Mucosa of rectum (tissue), 2 donors: ENCODE measurements at regions not wholly inside any gene's neighbourhood (a gene's known extent, or its start where the extent isn't known, plus 50 kb on each side); places are given as distances from the start of the nearest gene placed in this dataset.

Experiments
- H3K27ac ChIP-seq, 2 donors: one replicate each; pipeline ENCODE4 v1.7.0; 2013; ENCODE audit warnings: inconsistent platforms in 2 of 2, low read depth in 2 of 2, low read length in 2 of 2
- H3K27me3 ChIP-seq, 2 donors: one replicate each; pipeline ENCODE4 v1.7.0; 2013; ENCODE audit warnings: low read length in 2 of 2; ENCODE audit not compliant: control insufficient read depth in 2 of 2, insufficient read depth in 2 of 2
- H3K36me3 ChIP-seq, 2 donors: one replicate each; pipeline ENCODE4 v1.7.0; 2013; ENCODE audit warnings: low read length in 2 of 2; ENCODE audit not compliant: control insufficient read depth in 2 of 2, insufficient read depth in 2 of 2
- H3K4me1 ChIP-seq, 2 donors: one replicate each; pipeline ENCODE4 v1.7.0; 2013; ENCODE audit warnings: low read length in 2 of 2, mild to moderate bottlenecking in 1 of 2; ENCODE audit not compliant: control insufficient read depth in 2 of 2, insufficient read depth in 2 of 2
- H3K4me3 ChIP-seq, 2 donors: one replicate each; pipeline ENCODE4 v1.7.0; 2013; ENCODE audit warnings: low read length in 2 of 2
- H3K9ac ChIP-seq, 2 donors: one replicate each; pipeline ENCODE4 v1.7.0; 2013; ENCODE audit warnings: low read length in 2 of 2, low read depth in 1 of 2, mild to moderate bottlenecking in 1 of 2
- H3K9me3 ChIP-seq, 2 donors: one replicate each; pipeline ENCODE4 v1.7.0; 2013; ENCODE audit warnings: low read length in 2 of 2; ENCODE audit not compliant: control insufficient read depth in 2 of 2
- donor health status: healthy.
- donor health status: Normal muscosa, but diverticular disease.

DNA sequence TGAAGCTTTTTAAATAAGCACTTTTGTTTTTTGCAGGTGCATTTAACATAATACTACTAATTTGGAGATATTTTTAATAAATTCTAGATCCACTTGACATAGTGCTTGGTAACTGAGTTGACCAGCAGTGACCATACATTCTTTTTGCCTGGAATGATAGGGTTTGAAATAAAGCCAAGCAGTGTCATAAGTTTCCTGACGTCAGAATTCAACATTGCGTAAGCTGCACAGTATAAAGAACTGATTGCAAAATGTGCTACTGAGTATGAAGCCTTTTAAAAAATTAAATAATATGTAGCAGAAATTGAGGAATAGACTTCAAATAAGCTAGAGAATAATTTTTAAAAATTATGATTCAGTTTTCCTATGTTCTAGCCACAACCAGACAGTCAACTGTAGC, 454.6 kb upstream of the ARPP21 start:
- Histone ChIP-seq H3K4me3 (no peak overlapping the region), H3K4me1 (no peaks in the 10 kb centered on the region), H3K9me3 (peaks cover 2 to 7% of the 10 kb centered on the region in 2 donors), H3K9ac (no peak overlapping the region), H3K27ac (no peak overlapping the region), H3K27me3 (no peaks in the 10 kb centered on the region), H3K36me3 (no peaks in the 10 kb centered on the region)

DNA sequence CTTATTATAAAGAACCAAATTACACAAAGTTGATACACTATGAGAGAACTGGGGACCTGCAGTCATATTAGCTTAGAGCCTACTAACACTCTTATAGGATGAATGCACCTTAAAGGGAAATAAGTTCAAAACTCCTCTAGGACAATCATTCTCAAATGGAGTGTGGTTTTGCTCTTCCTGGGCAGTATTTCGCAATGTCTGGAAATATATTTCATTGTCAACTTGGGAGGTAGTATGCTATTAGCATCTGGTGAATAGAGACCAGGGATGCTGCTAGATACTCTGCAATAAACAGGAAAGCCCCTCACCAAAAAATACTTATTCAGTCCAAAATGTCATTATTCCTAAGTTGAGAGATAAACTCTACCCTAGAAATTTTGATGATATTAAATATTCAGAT, 451.4 kb upstream of the ARPP21 start:
- Histone ChIP-seq H3K36me3 (no peaks in the 10 kb centered on the region), H3K9me3 (no peaks in the 10 kb centered on the region), H3K27me3 (no peaks in the 10 kb centered on the region), H3K4me1 (no peaks in the 10 kb centered on the region), H3K27ac (no peak overlapping the region), H3K9ac (no peak overlapping the region), H3K4me3 (no peak overlapping the region)

DNA sequence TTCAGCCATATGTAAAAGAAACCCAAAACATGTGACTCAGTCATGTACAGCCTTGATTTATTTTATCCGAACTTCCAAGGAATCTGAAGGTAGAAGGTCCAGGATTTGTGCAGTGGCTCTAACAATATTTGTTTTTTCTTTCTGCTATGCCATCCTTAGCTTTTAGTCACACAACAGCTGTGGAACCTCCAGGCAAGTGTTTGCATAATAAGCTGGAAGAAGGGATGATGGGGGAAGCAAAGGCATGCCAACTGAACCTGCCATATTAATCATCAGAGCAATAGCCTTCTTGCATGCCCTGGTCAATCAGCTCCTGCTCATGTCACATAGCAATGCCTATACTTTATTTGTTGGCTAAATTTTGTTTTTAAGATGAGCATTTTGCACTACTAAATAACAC, 444.7 kb upstream of the ARPP21 start:
- H3K36me3 ChIP-seq = no peaks in the 10 kb centered on the region
- no peaks in the 10 kb centered on the region for H3K4me1 ChIP-seq
- no peaks in the 10 kb centered on the region for H3K27me3 ChIP-seq
- no peak overlapping the region for H3K4me3 ChIP-seq
- H3K9ac ChIP-seq = no peak overlapping the region
- H3K27ac ChIP-seq = no peak overlapping the region
- H3K9me3 ChIP-seq = no peaks in the 10 kb centered on the region

DNA sequence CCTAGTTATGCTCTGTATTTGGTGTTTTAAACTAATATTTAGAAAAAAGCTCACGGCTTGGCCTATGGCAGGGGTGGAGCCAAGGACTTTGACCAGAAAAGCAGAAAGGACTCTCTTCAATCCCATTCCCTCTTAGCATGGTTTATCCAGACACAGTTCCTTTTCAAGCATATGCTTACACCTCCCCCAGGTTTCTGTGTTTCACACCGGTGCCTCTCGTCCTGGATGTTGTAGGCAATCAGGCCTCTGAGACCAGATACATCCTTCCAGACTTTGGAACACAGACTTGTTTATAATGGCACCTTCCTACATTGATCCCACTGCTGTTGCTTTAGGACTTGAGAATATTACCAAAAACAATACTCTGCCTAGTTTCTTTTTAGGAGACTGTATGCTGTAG, 440.5 kb upstream of the ARPP21 start:
- no peak overlapping the region for H3K4me3 ChIP-seq
- no peak overlapping the region for H3K9ac ChIP-seq
- no peaks in the 10 kb centered on the region for H3K36me3 ChIP-seq
- H3K27me3 ChIP-seq = no peaks in the 10 kb centered on the region
- H3K27ac ChIP-seq = no peak overlapping the region
- H3K4me1 ChIP-seq = no peaks in the 10 kb centered on the region
- H3K9me3 ChIP-seq = no peaks in the 10 kb centered on the region

DNA sequence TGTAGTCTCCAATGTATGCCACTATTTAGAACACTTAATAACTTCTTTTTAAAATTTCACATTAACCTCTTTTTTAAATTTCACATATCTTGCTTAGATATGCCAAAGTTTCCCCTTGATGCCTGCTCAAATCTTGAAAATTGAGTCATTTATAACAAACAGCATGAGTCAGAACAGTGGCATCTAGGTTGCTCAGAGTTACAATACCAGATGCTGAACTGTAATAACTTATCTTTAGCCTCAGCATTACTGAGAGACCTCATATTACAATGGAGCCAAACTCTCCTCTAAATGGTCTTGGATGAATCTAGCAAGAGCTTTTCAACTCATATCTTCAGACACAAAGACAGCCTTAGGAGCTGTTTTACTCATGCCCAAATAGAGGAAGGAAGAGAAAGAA, 439.3 kb upstream of the ARPP21 start:
- Histone ChIP-seq H3K4me3 (no peak overlapping the region), H3K9ac (no peak overlapping the region), H3K4me1 (no peaks in the 10 kb centered on the region), H3K9me3 (no peaks in the 10 kb centered on the region), H3K27me3 (no peaks in the 10 kb centered on the region), H3K36me3 (no peaks in the 10 kb centered on the region), H3K27ac (no peak overlapping the region)

DNA sequence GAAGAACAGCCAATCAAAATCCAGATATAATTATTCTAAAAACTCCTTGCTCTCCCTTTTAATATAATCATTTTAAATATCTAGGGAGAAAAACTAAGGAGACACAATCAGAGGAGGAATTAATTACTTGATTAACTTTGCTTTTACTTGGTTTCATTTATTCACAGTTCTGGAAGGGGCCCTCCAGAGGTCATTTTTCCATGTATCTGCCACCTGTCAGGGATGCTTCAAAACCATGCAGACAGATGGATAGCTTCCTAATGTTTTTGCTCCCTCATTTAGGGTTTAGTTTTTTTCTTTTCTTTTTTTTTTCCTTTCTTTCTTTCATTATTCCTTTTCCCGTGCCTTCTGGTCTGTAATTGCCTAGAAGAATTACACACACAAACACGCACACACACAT, 438.1 kb upstream of the ARPP21 start:
- H3K9ac ChIP-seq = no peak overlapping the region
- H3K4me1 ChIP-seq = no peaks in the 10 kb centered on the region
- no peaks in the 10 kb centered on the region for H3K27me3 ChIP-seq
- H3K4me3 ChIP-seq = no peak overlapping the region
- no peak overlapping the region for H3K27ac ChIP-seq
- no peaks in the 10 kb centered on the region for H3K36me3 ChIP-seq
- no peaks in the 10 kb centered on the region for H3K9me3 ChIP-seq

DNA sequence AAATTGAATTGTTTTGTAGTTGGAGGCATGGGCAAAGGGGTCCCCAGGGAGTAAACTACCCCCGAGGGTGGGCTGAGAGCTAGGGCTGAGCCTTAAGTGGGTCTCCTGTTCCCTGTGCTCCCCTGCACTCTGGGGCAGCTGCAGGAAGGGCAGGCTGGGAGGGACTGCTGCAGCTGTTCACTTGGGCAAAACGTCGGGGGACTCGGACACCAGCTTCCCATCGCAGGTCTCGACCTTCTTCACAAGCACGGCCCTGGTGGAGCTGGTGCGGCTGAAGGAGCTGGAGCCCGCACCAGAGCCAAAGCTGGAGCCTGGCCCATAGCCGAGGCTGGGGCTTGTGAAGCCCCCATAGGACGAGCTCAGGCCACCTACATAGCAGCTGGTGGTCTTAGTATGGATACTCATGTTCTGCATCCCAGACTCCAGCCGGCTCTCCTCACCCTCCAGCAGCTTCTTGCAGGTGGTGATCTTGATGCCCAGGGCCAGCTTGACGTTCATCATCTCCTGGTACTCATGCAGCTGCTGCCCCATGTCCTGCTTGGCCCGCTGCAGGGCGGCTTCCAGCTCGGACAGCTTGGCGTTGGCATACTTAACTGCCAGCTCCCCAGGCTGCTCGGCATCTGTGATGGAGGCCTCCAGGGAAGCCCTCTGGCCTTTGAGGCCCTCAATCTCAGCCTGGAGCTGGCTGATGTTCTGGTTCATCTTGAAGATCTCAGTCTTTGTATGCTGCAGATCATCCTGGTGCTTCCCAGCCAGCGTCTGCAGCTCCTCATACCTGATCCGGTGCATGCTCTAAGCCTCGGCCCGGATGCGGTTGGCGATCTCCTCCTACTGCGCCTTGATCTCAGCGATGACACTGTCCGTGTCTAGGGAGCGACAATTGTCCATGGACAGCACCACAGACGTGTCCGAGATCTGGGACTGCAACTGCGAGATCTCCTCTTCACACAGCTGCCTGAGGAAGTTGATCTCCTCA, 423.5 kb upstream of the ARPP21 start:
- Histone ChIP-seq H3K27me3 (no peaks in the 10 kb centered on the region), H3K36me3 (no peaks in the 10 kb centered on the region), H3K9me3 (no peaks in the 10 kb centered on the region), H3K27ac (no peak overlapping the region), H3K9ac (no peak overlapping the region), H3K4me3 (no peak overlapping the region), H3K4me1 (no peaks in the 10 kb centered on the region)

DNA sequence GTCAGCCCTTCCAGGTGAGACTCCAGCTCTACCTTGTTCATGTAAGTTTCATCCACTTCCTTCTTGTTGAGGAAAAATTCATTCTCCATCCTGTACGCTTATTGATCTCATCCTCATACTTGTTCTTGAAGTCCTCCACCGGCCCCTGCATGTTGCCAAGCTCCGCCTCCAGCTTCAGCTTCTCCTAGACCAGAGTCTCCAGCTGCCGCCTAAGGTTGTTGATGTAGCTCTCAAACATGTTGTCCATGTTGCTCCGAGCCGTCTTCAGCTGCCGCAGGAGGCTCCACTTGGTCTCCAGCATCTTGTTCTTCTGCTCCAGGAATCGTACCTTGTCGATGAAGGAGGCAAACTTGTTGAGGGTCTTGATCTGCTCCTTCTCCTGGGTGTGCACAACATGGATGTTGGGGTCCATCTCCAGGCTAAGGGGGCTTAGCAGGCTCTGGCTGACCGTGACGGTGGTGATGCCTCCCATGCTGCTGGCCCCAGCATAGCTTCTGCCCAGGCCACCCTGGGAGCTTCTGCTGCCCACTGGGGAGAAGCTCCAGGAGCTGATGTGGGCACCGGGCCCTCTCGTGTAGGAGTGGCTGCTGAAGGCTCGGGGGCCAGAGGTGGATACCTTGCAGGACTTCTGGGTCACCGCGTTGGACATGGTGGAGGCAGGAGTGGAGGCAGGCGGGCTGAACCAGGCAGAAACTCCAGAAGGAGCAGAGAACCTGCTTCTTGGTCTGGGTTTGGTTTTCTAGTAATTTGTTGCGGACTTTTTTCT, 422.6 kb upstream of the ARPP21 start:
- Histone ChIP-seq H3K36me3 (no peaks in the 10 kb centered on the region), H3K9me3 (no peaks in the 10 kb centered on the region)

DNA sequence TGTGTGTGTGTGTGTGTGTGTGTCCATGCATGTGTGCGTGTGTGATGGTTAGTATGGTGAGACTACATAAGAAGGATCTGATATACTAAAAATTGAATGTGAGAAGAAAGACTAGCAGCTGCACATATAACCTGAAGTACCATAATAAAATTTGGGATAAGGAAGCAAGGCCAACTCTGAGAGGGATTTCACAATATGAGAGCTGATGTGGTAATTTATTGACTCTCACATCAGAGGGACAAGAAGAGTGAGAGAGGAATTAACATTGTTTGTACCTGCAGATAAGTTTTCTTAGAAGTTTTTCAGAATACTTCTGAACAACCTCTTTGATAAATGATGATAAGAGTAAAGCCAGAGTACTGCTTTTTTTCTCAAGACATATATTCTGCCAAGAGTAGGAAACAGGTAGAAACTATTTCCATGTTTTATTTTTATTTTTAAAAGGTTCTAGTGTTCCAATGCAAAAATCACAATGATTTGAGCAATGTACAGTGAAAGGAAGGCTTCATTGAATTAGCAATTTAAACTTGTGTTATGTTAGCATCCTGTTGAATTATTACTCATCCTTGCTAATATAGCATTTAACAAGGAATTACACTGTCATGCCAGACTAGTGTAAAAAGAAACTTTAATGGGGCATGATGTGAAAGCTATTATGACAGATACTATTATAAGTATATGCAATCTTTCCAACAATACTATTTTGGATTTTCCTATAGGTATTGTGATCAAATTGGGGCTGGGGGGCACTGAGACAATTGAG, 415.5 kb upstream of the ARPP21 start:
- Histone ChIP-seq H3K27ac (no peak overlapping the region), H3K27me3 (no peaks in the 10 kb centered on the region), H3K9me3 (no peaks in the 10 kb centered on the region), H3K9ac (no peak overlapping the region), H3K4me1 (no peaks in the 10 kb centered on the region), H3K4me3 (no peak overlapping the region), H3K36me3 (no peaks in the 10 kb centered on the region)

More for the DNA sequence above, 422.6 kb upstream of the ARPP21 start:
- no peak overlapping the region for H3K9ac ChIP-seq
- no peak overlapping the region for H3K4me3 ChIP-seq
- H3K27me3 ChIP-seq = no peaks in the 10 kb centered on the region
- H3K27ac ChIP-seq = no peak overlapping the region
- no peaks in the 10 kb centered on the region for H3K4me1 ChIP-seq
